Transverse colon (tissue), 4 donors: ENCODE measurements at regions not wholly inside any gene's neighbourhood (a gene's known extent, or its start where the extent isn't known, plus 50 kb on each side); places are given as distances from the start of the nearest gene placed in this dataset.

Experiments
- DNase-seq: peaks from one replicate; pipeline ENCODE4 v3.0.0-alpha.2; 2019
- H3K27ac ChIP-seq, 4 donors: fragments of 200-600 bp; sonication (generic); 2 replicates each; pipeline ENCODE4 v1.5.1; 2016 to 2018; ENCODE audit warnings: inconsistent platforms in 4 of 4
- H3K27me3 ChIP-seq: fragments of 200-600 bp; sonication (generic); 2 replicates; pipeline ENCODE4 v1.5.1; 2017; ENCODE audit warnings: inconsistent platforms
- H3K36me3 ChIP-seq, 4 donors: fragments of 200-600 bp; sonication (generic); 2 replicates each; pipeline ENCODE4 v1.5.1; 2017 to 2019; ENCODE audit warnings: inconsistent platforms in 4 of 4
- H3K4me1 ChIP-seq, 4 donors: fragments of 200-600 bp; sonication (generic); 2 replicates each; pipeline ENCODE4 v1.5.1; 2017 to 2020; ENCODE audit warnings: inconsistent platforms in 4 of 4
- H3K4me3 ChIP-seq, 4 donors: fragments of 200-600 bp; sonication (generic); 1 replicate in 1 of 4; 2 replicates in 3 of 4; pipeline versions ENCODE4 v1.5.1 to v1.6.1; 2017 to 2019; ENCODE audit warnings: inconsistent platforms in 4 of 4
- H3K9me3 ChIP-seq, 2 donors: fragments of 200-600 bp; sonication (generic); 2 replicates each; pipeline ENCODE4 v1.5.1; 2017 to 2019; ENCODE audit warnings: inconsistent platforms in 2 of 2
- CTCF ChIP-seq, 5 experiments: fragments of 200-600 bp in 3 of 5; fragments of 450-650 bp in 2 of 5; sonication (generic) in 3 of 5; IDR thresholded peaks; 1 replicate in 2 of 5; 2 replicates in 3 of 5; pipeline ENCODE4 v1.5.1; 2016 to 2017; ENCODE audit warnings: antibody characterized with exemption in 5 of 5, inconsistent platforms in 3 of 5, mild to moderate bottlenecking in 2 of 5, moderate library complexity in 1 of 5
- EP300 ChIP-seq: sonication (generic); formaldehyde crosslinking; IDR thresholded peaks from one replicate; pipeline ENCODE4 v1.6.1; 2017; ENCODE audit warnings: antibody characterized with exemption, low read depth
- POLR2A ChIP-seq: fragments of 450-650 bp; IDR thresholded peaks from one replicate; pipeline ENCODE4 v1.6.1; 2016; ENCODE audit warnings: antibody characterized with exemption, mild to moderate bottlenecking, moderate library complexity
- POLR2AphosphoS5 ChIP-seq, 3 donors: sonication (generic); formaldehyde crosslinking; IDR thresholded peaks; one replicate each; pipeline ENCODE4 v1.6.1; 2016; ENCODE audit warnings: antibody characterized with exemption in 3 of 3
- WGBS, 2 donors: methylation state at CpG; one replicate each; pipeline ENCODE4 v1.1.5; 2018; ENCODE audit warnings: low coverage in 1 of 2; 5-methylcytosine and 5-hydroxymethylcytosine counted together
- in situ Hi-C, 4 donors: fragments of 200-750 bp; cut with MboI; loops; one replicate each; pipeline versions ENCODE4 v1.15.0 to v1.15.1; 2017; ENCODE audit warnings: low sequenced_read_pairs in 3 of 4, low pct_ligation_motif_present in 1 of 4, low pct_unique_long_range_greater_than_20kb in 1 of 4
- intact Hi-C: fragments of 100-400 bp; cut with DNase I; formaldehyde crosslinking; loops from one replicate; pipeline ENCODE4 v1.15.1; 2023; ENCODE audit warnings: low total_unique reads

GRCh38 chr13:40118337-40118736 lies 462.9 kb downstream of the COG6 start:
- in situ Hi-C loops: no loop called here
- WGBS, 2 donors: 88 to 96% methylated on average over 3 of the region's 3 CpGs
- no peak for TF ChIP-seq EP300
- no peak for TF ChIP-seq CTCF (IDR thresholded peaks at IDR 0.05)
- no peak for TF ChIP-seq POLR2AphosphoS5 (IDR thresholded peaks at IDR 0.05)
- no peak for TF ChIP-seq POLR2A
- Histone ChIP-seq H3K4me3 (no peak overlapping the region), H3K36me3 (no peaks in the 10 kb centered on the region), H3K27me3 (no peaks in the 10 kb centered on the region), H3K9me3 (no peaks in the 10 kb centered on the region), H3K27ac (no peak overlapping the region), H3K4me1 (peaks cover 3 to 19% (median 11%) of the 10 kb centered on the region in 4 donors)
- intact Hi-C loops: no loop called here
- DNase-seq: no peak

GRCh38 chr13:40119852-40120251 lies 464.4 kb downstream of the COG6 start:
- TF ChIP-seq EP300 (no peak), POLR2AphosphoS5 (IDR thresholded peaks at IDR 0.05) (no peak), CTCF (IDR thresholded peaks at IDR 0.05) (no peak), POLR2A (no peak)
- H3K4me1 ChIP-seq: peaks cover 3 to 17% (median 11%) of the 10 kb centered on the region in 4 donors
- H3K9me3 ChIP-seq: no peaks in the 10 kb centered on the region
- H3K27me3 ChIP-seq: no peaks in the 10 kb centered on the region
- no peak overlapping the region for H3K27ac ChIP-seq
- intact Hi-C loops (no loop called here), in situ Hi-C loops (no loop called here)
- H3K36me3 ChIP-seq: no peaks in the 10 kb centered on the region
- WGBS, 2 donors: 100% methylated on average over 1 of the region's 1 CpG; no CpG with 5 or more reads in 1 of the 2 donors
- DNase-seq: no peak
- H3K4me3 ChIP-seq: no peak overlapping the region

GRCh38 chr13:40120288-40120687 lies 464.8 kb downstream of the COG6 start:
- H3K9me3 ChIP-seq: no peaks in the 10 kb centered on the region
- intact Hi-C loops (no loop called here), in situ Hi-C loops (no loop called here)
- no peak for DNase-seq
- H3K27ac ChIP-seq: no peak overlapping the region
- no peaks in the 10 kb centered on the region for H3K36me3 ChIP-seq
- TF ChIP-seq POLR2AphosphoS5 (IDR thresholded peaks at IDR 0.05): no peak
- no peak for TF ChIP-seq EP300
- TF ChIP-seq CTCF (IDR thresholded peaks at IDR 0.05): no peak
- TF ChIP-seq POLR2A: no peak
- no peaks in the 10 kb centered on the region for H3K27me3 ChIP-seq
- peaks cover 3 to 13% (median 9%) of the 10 kb centered on the region in 4 donors for H3K4me1 ChIP-seq
- H3K4me3 ChIP-seq: no peak overlapping the region
- WGBS, 2 donors: 40 to 52% methylated on average over 1 of the region's 1 CpG

- intact Hi-C loops: no loop called here
- no peaks in the 10 kb centered on the region for H3K36me3 ChIP-seq
- no peak overlapping the region for H3K27ac ChIP-seq
- H3K9me3 ChIP-seq: no peaks in the 10 kb centered on the region
- H3K27me3 ChIP-seq: no peaks in the 10 kb centered on the region
- peaks cover under 1 to 8% (median 4%) of the 10 kb centered on the region in 4 donors for H3K4me1 ChIP-seq
- H3K4me3 ChIP-seq: no peak overlapping the region
- DNase-seq: no peak
- in situ Hi-C loops: no loop called here
- TF ChIP-seq EP300 (no peak), POLR2AphosphoS5 (IDR thresholded peaks at IDR 0.05) (no peak), POLR2A (no peak), CTCF (IDR thresholded peaks at IDR 0.05) (no peak)
- 65 to 74% methylated on average over 3 to 4 of the region's 4 CpGs for WGBS, 2 donors
Measured at GRCh38 chr13:40120781-40121180, 465.3 kb downstream of the COG6 start.
